GM12878 (cell line): ENCODE measurements at regions not wholly inside any gene's neighbourhood (a gene's known extent, or its start where the extent isn't known, plus 50 kb on each side); places are given as distances from the start of the nearest gene placed in this dataset.

ENCODE experiments used
- ATAC-seq: fragments of 200-7000 bp; cut with Tn5 transposase; 3 replicates; pipeline ENCODE4 v1.9.1; 2020; ENCODE audit warnings: mild to moderate bottlenecking, moderate library complexity
- BruUV-seq: library from RNA; stranded (reverse); fragments of 400-500 nt; replicated peaks from 2 replicates; lab custom pipeline; 2021; lab: Mats Ljungman, UMichigan
- CTCF ChIA-PET: fragments of 300-600 bp; sonication (Branson Sonifier 250); formaldehyde crosslinking; extraction: SDS; loops from one replicate; lab custom pipeline; 2021; ENCODE audit warnings: inconsistent platforms; lab: Yijun Ruan, JAX
- POLR2A ChIA-PET: fragments of 350-600 bp; formaldehyde crosslinking; extraction: SDS; loops from one replicate; lab custom pipeline; 2021; ENCODE audit warnings: inconsistent platforms; lab: Charles Lee
- RAD21 ChIA-PET: fragments of 300-600 bp; sonication (Branson Sonifier 250); formaldehyde crosslinking; loops from one replicate; lab custom pipeline; 2023; ENCODE audit warnings: antibody characterized with exemption; ENCODE audit not compliant: unreplicated experiment; lab: Charles Lee
- SMC1A ChIA-PET: fragments of 300-600 bp; sonication (Branson Sonifier 250); formaldehyde crosslinking; loops from one replicate; lab custom pipeline; 2023; ENCODE audit not compliant: unreplicated experiment, uncharacterized antibody; lab: Charles Lee
- DNase-seq: peaks from one replicate; pipeline ENCODE4 v3.0.0-alpha.2; 2011; ENCODE audit warnings: low read depth, low spot score
- FAIRE-seq: peaks from 3 replicates; lab custom pipeline; 2011; peaks lifted over from hg19 to GRCh38; lab: Jason Lieb, UNC
- H2AFZ ChIP-seq: 2 replicates; pipeline ENCODE4 v1.6.0; 2011; ENCODE audit warnings: low read depth, low read length, control low read depth; ENCODE audit not compliant: control insufficient read depth
- H3K27ac ChIP-seq: 2 replicates; pipeline ENCODE4 v1.5.1; 2011; ENCODE audit warnings: control low read depth; ENCODE audit not compliant: control insufficient read depth, insufficient read depth
- H3K27me3 ChIP-seq, 2 experiments: replicated peaks in 1 of 2; 2 replicates each; pipeline versions ENCODE4 v1.6.0 to v1.6.1; 2011; ENCODE audit warnings: low read length in 1 of 2; ENCODE audit not compliant: control insufficient read depth in 2 of 2, insufficient read depth in 2 of 2
- H3K36me3 ChIP-seq, 2 experiments: 2 replicates each; pipeline ENCODE4 v1.5.1; 2011; ENCODE audit warnings: low read length in 1 of 2; ENCODE audit not compliant: control insufficient read depth in 2 of 2, insufficient read depth in 2 of 2
- H3K4me1 ChIP-seq: 2 replicates; pipeline ENCODE4 v1.6.1; 2011; ENCODE audit warnings: mild to moderate bottlenecking, low read length, moderate library complexity, mixed read lengths; ENCODE audit not compliant: control insufficient read depth, insufficient read depth
- H3K4me2 ChIP-seq: 2 replicates; pipeline ENCODE4 v1.6.0; 2011; ENCODE audit warnings: control low read depth; ENCODE audit not compliant: control insufficient read depth, insufficient read depth
- H3K4me3 ChIP-seq: fragments of 200-600 bp; sonication (generic); 2 replicates; pipeline ENCODE4 v1.5.1; 2016
- H3K79me2 ChIP-seq: 2 replicates; pipeline ENCODE4 v1.6.0; 2011; ENCODE audit warnings: low read length; ENCODE audit not compliant: control insufficient read depth, insufficient read depth
- H3K9ac ChIP-seq: 2 replicates; pipeline ENCODE4 v1.8.0; 2011; ENCODE audit warnings: low read length, control low read depth, mixed read lengths; ENCODE audit not compliant: control insufficient read depth, insufficient read depth
- H3K9me3 ChIP-seq: replicated peaks from 3 replicates; pipeline ENCODE4 v1.5.1; 2011; ENCODE audit warnings: mild to moderate bottlenecking, low read length; ENCODE audit not compliant: control insufficient read depth, insufficient read depth
- H4K20me1 ChIP-seq: 2 replicates; pipeline ENCODE4 v1.6.0; 2011; ENCODE audit not compliant: control insufficient read depth, insufficient read depth
- CBX3 ChIP-seq: fragments of 200-600 bp; sonication (generic); IDR thresholded peaks from 2 replicates; pipeline ENCODE4 v1.6.1; 2016; ENCODE audit warnings: low read depth, borderline replicate concordance
- CEBPB ChIP-seq, 2 experiments: fragments of 150-350 bp in 1 of 2; IDR thresholded peaks; 2 replicates each; pipeline ENCODE4 v1.6.1; 2012 to 2014; ENCODE audit warnings: low read depth in 2 of 2, low read length in 2 of 2, borderline replicate concordance in 1 of 2, inconsistent platforms in 1 of 2
- CHD2 ChIP-seq: IDR thresholded peaks from 2 replicates; pipeline ENCODE4 v1.6.1; 2011; ENCODE audit warnings: low read depth, low read length, improper control_type of control experiment, borderline replicate concordance
- CUX1 ChIP-seq: IDR thresholded peaks from 2 replicates; pipeline ENCODE4 v1.6.1; 2012; ENCODE audit warnings: improper control_type of control experiment, low read depth, low read length; ENCODE audit not compliant: insufficient replicate concordance
- EGR1 ChIP-seq, 2 experiments: IDR thresholded peaks; 1 replicate in 1 of 2; 2 replicates in 1 of 2; pipeline ENCODE4 v1.6.1; 2011 to 2012; ENCODE audit warnings: low read depth in 2 of 2, low read length in 2 of 2, borderline replicate concordance in 1 of 2, mild to moderate bottlenecking in 1 of 2, moderate library complexity in 1 of 2
- RAD51 ChIP-seq: fragments of 450-650 bp; IDR thresholded peaks from 2 replicates; pipeline ENCODE4 v1.6.1; 2016; ENCODE audit warnings: moderate library complexity, mild to moderate bottlenecking, inconsistent platforms
- RELA ChIP-seq: fragments of 450-650 bp; IDR thresholded peaks from 2 replicates; pipeline ENCODE4 v1.8.0; 2014; ENCODE audit warnings: borderline replicate concordance; ENCODE audit not compliant: partially characterized antibody
- RELB ChIP-seq: fragments of 450-650 bp; IDR thresholded peaks from 2 replicates; pipeline ENCODE4 v1.6.1; 2017; ENCODE audit warnings: low read depth, mild to moderate bottlenecking, moderate library complexity
- STAT1 ChIP-seq: fragments of 450-650 bp; conservative IDR thresholded peaks from 2 replicates; pipeline ENCODE4 v1.6.1; 2014; ENCODE audit warnings: antibody characterized with exemption, mild to moderate bottlenecking
- YBX1 ChIP-seq: fragments of 450-650 bp; IDR thresholded peaks from 2 replicates; pipeline ENCODE4 v1.6.1; 2016; ENCODE audit warnings: antibody characterized with exemption
- ZSCAN29 ChIP-seq: fragments of 450-650 bp; IDR thresholded peaks from 2 replicates; pipeline ENCODE4 v1.6.1; 2017; ENCODE audit warnings: mild to moderate bottlenecking, moderate library complexity
- WGBS: methylation state at CpG from one replicate; pipeline ENCODE4 v1.1.6; 2016; ENCODE audit warnings: low lambda C conversion rate; ENCODE audit not compliant: insufficient replicate concordance, insufficient coverage; ENCODE audit errors: missing lambda C conversion rate; 5-methylcytosine and 5-hydroxymethylcytosine counted together
- in situ Hi-C: fragments of 300-500 bp; cut with MboI; formaldehyde crosslinking; loops from 9 replicates; pipeline ENCODE4 v1.14.3; 2018; ENCODE audit warnings: mixed read lengths
- intact Hi-C: fragments of 100-400 bp; cut with micrococcal nuclease; formaldehyde crosslinking; loops from one replicate; pipeline ENCODE4 v1.14.2; 2022; ENCODE audit not compliant: unreplicated experiment
- TF ChIP-seq, protein P1 (sequence below): fragments of 450-650 bp; IDR thresholded peaks from 2 replicates; pipeline ENCODE4 v1.6.1; 2017; ENCODE audit warnings: antibody characterized with exemption, mild to moderate bottlenecking, moderate library complexity

- 88% methylated on average over 1 of the region's 1 CpG for WGBS
- no peak for FAIRE-seq
- ChIA-PET SMC1A (interaction anchor here (0.7 kb wide), 2 partner anchors 35 to 762 kb away, joined by 3 read pairs; no protein-coding TSS in a partner anchor), CTCF (no interaction called here), RAD21 (no interaction called here), POLR2A (no interaction called here)
- Histone ChIP-seq H3K79me2 (no peaks in the 10 kb centered on the region), H2AFZ (no peak overlapping the region), H3K27me3 (no peaks in the 10 kb centered on the region), H3K9ac (no peak overlapping the region), H3K4me2 (no peak overlapping the region), H3K27ac (no peak overlapping the region), H3K36me3 (no peaks in the 10 kb centered on the region), H3K4me1 (no peaks in the 10 kb centered on the region), H4K20me1 (no peaks in the 10 kb centered on the region), H3K9me3 (no peaks in the 10 kb centered on the region; the same call in 2 of the 3 replicates), H3K4me3 (no peak overlapping the region)
- intact Hi-C loops (no loop called here), in situ Hi-C loops (no loop called here)
- DNase-seq, result no peak
- no peak for ATAC-seq
- BruUV-seq, result no TSS peak
- TF ChIP-seq, protein P1, sequence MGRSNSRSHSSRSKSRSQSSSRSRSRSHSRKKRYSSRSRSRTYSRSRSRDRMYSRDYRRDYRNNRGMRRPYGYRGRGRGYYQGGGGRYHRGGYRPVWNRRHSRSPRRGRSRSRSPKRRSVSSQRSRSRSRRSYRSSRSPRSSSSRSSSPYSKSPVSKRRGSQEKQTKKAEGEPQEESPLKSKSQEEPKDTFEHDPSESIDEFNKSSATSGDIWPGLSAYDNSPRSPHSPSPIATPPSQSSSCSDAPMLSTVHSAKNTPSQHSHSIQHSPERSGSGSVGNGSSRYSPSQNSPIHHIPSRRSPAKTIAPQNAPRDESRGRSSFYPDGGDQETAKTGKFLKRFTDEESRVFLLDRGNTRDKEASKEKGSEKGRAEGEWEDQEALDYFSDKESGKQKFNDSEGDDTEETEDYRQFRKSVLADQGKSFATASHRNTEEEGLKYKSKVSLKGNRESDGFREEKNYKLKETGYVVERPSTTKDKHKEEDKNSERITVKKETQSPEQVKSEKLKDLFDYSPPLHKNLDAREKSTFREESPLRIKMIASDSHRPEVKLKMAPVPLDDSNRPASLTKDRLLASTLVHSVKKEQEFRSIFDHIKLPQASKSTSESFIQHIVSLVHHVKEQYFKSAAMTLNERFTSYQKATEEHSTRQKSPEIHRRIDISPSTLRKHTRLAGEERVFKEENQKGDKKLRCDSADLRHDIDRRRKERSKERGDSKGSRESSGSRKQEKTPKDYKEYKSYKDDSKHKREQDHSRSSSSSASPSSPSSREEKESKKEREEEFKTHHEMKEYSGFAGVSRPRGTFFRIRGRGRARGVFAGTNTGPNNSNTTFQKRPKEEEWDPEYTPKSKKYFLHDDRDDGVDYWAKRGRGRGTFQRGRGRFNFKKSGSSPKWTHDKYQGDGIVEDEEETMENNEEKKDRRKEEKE, result no peak
- TF ChIP-seq RELB (no peak), RAD51 (no peak), CBX3 (no peak), YBX1 (no peak), CHD2 (no peak), EGR1 (IDR thresholded peaks at IDR 0.05; ENCODE audit: borderline replicate concordance in 1 of 2, low read depth in 2 of 2, low read length in 2 of 2) (no peak), STAT1 (no peak), RELA (no peak), ZSCAN29 (no peak), CUX1 (no peak), CEBPB (IDR thresholded peaks at IDR 0.05; ENCODE audit: borderline replicate concordance in 1 of 2, low read depth in 2 of 2, low read length in 2 of 2) (no peak)
These were observed 129.1 kb upstream of the FOXK1 start for GRCh38 chr7:4552985-4553384.
